ENCODE measurements at regions not wholly inside any gene's neighbourhood (a gene's known extent, or its start where the extent isn't known, plus 50 kb on each side); places are given as distances from the start of the nearest gene placed in this dataset.

DNA sequence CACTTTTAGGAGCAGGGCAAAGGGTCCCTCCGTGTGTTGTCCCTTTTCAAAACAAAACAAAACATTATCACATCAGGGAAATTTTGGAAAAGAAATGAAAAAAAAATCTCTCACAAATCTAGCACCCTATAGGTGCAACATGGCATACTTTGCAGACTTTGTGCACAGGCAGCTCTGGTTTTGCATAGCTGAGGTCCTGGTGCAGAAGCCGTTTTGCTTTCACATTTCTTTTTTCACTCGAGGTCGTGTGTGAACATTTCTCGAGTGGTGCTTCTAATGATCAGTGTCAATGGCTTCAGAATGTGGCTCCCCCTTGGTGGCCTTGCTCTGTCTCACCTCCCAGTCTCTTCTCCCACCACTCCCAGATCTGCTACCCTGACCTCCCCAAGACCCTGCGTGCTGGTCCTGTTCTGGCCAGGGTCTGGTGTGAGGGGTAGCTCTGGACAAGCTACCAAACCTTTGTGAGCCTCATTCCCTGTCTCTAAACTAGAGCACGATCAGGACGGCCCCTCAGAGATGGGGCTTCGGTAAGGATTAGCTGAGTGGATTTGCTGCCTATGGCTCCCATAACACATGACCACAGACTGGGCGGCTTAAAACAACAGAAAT, 258.0 kb downstream of the NSG2 start:
- no peak for TF ChIP-seq CTCF (IDR thresholded peaks at IDR 0.05)
- TF ChIP-seq POLR2A (IDR thresholded peaks at IDR 0.05) = no peak
- TF ChIP-seq EP300 (IDR thresholded peaks at IDR 0.05) = no peak
- DNase-seq (ENCODE audit: low spot score in 2 of 2) = no peak
- no peaks in the 10 kb centered on the region for H3K27me3 ChIP-seq

GRCh38 chr5:174305241-174305681, 259.8 kb downstream of the NSG2 start:
- no peaks in the 10 kb centered on the region for H3K36me3 ChIP-seq
- H3K9me3 ChIP-seq = no peaks in the 10 kb centered on the region
- TF ChIP-seq CTCF (IDR thresholded peaks at IDR 0.05) (no peak), POLR2A (IDR thresholded peaks at IDR 0.05) (no peak), EP300 (IDR thresholded peaks at IDR 0.05) (no peak)
- H3K4me3 ChIP-seq = no peak overlapping the region
- H3K27ac ChIP-seq = no peak overlapping the region
- peaks cover 0 to 8% (median 0%) of the 10 kb centered on the region in 4 donors for H3K4me1 ChIP-seq
- no peak for DNase-seq (ENCODE audit: low spot score in 2 of 2)
- no peaks in the 10 kb centered on the region for H3K27me3 ChIP-seq
- WGBS, 2 donors = 80 to 88% methylated on average over 8 of the region's 8 CpGs

More for the DNA sequence above, 258.0 kb downstream of the NSG2 start:
- 74% methylated on average over 10 of the region's 10 CpGs for WGBS, 2 donors
- Histone ChIP-seq H3K9me3 (no peaks in the 10 kb centered on the region), H3K36me3 (no peaks in the 10 kb centered on the region), H3K4me1 (peaks cover 0 to 8% (median 0%) of the 10 kb centered on the region in 4 donors), H3K4me3 (no peak overlapping the region), H3K27ac (no peak overlapping the region)

DNA sequence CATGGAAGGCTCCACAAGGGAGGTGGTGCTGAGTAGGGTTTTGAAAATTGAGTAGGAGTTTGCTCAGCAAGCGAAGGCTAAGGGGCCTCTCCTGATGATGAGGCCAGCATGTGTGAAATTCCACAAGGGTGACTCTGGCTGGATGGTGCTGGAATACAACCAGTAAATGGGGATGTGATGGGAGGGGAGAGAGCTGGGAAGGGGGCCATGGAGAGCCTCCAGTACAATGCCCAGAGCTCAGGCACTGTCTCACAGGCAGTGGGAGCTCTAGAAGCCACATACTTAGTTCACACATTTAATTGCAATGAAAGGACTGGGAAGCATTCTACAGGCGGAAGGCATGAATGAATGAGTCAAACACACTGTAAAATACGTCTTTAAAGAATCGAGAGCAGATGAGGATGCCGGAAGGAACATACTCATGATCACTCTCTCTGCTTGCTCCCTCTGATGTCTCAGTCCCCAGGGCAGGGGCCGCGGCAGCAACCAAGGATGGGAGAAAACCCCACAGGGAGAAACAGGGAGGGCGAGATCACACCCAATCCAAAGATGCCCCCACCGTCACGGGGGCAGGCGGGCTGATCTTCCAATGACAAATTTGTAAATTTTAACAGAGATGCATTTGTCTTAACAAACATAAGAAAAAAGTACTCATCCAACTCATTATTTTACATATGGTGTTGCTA, 261.0 kb downstream of the NSG2 start:
- DNase-seq (ENCODE audit: low spot score in 2 of 2) = no peak
- H3K9me3 ChIP-seq = no peaks in the 10 kb centered on the region
- TF ChIP-seq EP300 (IDR thresholded peaks at IDR 0.05) (no peak), CTCF (IDR thresholded peaks at IDR 0.05) (no peak), POLR2A (IDR thresholded peaks at IDR 0.05) (no peak)
- peaks cover 0 to under 1% (median 0%) of the 10 kb centered on the region in 4 donors for H3K4me1 ChIP-seq
- no peak overlapping the region for H3K4me3 ChIP-seq
- peaks cover 0 to 2% of the 10 kb centered on the region in 2 donors for H3K27me3 ChIP-seq
- WGBS, 2 donors = 70 to 75% methylated on average over 11 of the region's 11 CpGs
- H3K27ac ChIP-seq = no peak overlapping the region
- no peaks in the 10 kb centered on the region for H3K36me3 ChIP-seq

DNA sequence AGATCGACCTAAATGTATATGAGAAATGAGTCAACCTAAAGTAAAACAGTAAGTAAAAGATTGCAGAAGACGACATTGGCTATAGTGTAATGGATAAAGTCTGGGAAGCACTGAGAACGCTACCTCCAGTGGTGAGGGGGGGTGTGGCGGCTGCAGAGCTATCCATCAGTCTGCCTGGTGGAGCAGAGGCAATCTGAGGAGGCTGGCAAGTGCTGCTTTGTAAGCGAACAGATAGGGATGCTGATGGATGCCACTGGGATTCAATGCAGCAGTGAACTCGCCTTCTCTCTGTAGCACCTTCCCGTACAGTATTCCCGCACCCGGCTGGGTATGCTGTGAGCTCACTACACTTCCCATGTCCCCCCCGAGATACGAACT, 261.5 kb downstream of the NSG2 start:
- Histone ChIP-seq H3K27ac (no peak overlapping the region), H3K4me1 (peaks cover 0 to 5% (median 0%) of the 10 kb centered on the region in 4 donors), H3K4me3 (no peak overlapping the region), H3K27me3 (peaks cover 0 to 4% of the 10 kb centered on the region in 2 donors), H3K36me3 (no peaks in the 10 kb centered on the region), H3K9me3 (no peaks in the 10 kb centered on the region)
- no peak for TF ChIP-seq POLR2A (IDR thresholded peaks at IDR 0.05)
- no peak for TF ChIP-seq CTCF (IDR thresholded peaks at IDR 0.05)
- TF ChIP-seq EP300 (IDR thresholded peaks at IDR 0.05) = no peak
- no peak for DNase-seq (ENCODE audit: low spot score in 2 of 2)
- 60 to 71% methylated on average over 11 of the region's 11 CpGs for WGBS, 2 donors

GRCh38 chr5:174307656-174308271, 262.3 kb downstream of the NSG2 start:
- Histone ChIP-seq H3K36me3 (no peaks in the 10 kb centered on the region), H3K4me3 (no peak overlapping the region), H3K9me3 (no peaks in the 10 kb centered on the region), H3K4me1 (peaks cover 0 to 13% (median 2%) of the 10 kb centered on the region in 4 donors), H3K27ac (no peak overlapping the region), H3K27me3 (peaks cover 0 to 8% of the 10 kb centered on the region in 2 donors)
- WGBS, 2 donors = 68 to 79% methylated on average over 11 to 12 of the region's 12 CpGs
- no peak for DNase-seq (ENCODE audit: low spot score in 2 of 2)
- TF ChIP-seq EP300 (IDR thresholded peaks at IDR 0.05) (no peak), POLR2A (IDR thresholded peaks at IDR 0.05) (no peak), CTCF (IDR thresholded peaks at IDR 0.05) (no peak)

Data from tibial nerve (tissue), 4 donors.